ENCODE measurements at regions not wholly inside any gene's neighbourhood (a gene's known extent, or its start where the extent isn't known, plus 50 kb on each side); places are given as distances from the start of the nearest gene placed in this dataset.

- in situ Hi-C loops (cut with HindIII; ENCODE audit: low sequenced_read_pairs): no loop called here
- no peak overlapping the region for H3K4me3 ChIP-seq (ENCODE audit: low read depth, low read length)
- TF ChIP-seq CTCF (IDR thresholded peaks at IDR 0.05; ENCODE audit: low read depth, low read length): no peak
- no peak for DNase-seq (ENCODE audit: low read depth, low spot score)
These were observed 502.7 kb downstream of the EFNA5 start for GRCh38 chr5:107168086-107168485.

- H3K4me3 ChIP-seq (ENCODE audit: low read depth, low read length): no peak overlapping the region
- no peak for TF ChIP-seq CTCF (IDR thresholded peaks at IDR 0.05; ENCODE audit: low read depth, low read length)
- no peak for DNase-seq (ENCODE audit: low read depth, low spot score)
- in situ Hi-C loops (cut with HindIII; ENCODE audit: low sequenced_read_pairs): no loop called here
These were observed 505.4 kb downstream of the EFNA5 start for GRCh38 chr5:107165296-107165695.

- DNase-seq (ENCODE audit: low read depth, low spot score): no peak
- TF ChIP-seq CTCF (IDR thresholded peaks at IDR 0.05; ENCODE audit: low read depth, low read length): no peak
- in situ Hi-C loops (cut with HindIII; ENCODE audit: low sequenced_read_pairs): no loop called here
- no peak overlapping the region for H3K4me3 ChIP-seq (ENCODE audit: low read depth, low read length)
These were observed 512.9 kb downstream of the EFNA5 start for GRCh38 chr5:107157809-107158208.

- no peak for DNase-seq (ENCODE audit: low read depth, low spot score)
- no peak for TF ChIP-seq CTCF (IDR thresholded peaks at IDR 0.05; ENCODE audit: low read depth, low read length)
- in situ Hi-C loops (cut with HindIII; ENCODE audit: low sequenced_read_pairs): no loop called here
- H3K4me3 ChIP-seq (ENCODE audit: low read depth, low read length): no peak overlapping the region
These were observed 515.0 kb downstream of the EFNA5 start for GRCh38 chr5:107155707-107156106.

- in situ Hi-C loops (cut with HindIII; ENCODE audit: low sequenced_read_pairs): no loop called here
- no peak overlapping the region for H3K4me3 ChIP-seq (ENCODE audit: low read depth, low read length)
- no peak for DNase-seq (ENCODE audit: low read depth, low spot score)
- TF ChIP-seq CTCF (IDR thresholded peaks at IDR 0.05; ENCODE audit: low read depth, low read length): no peak
These were observed 516.1 kb downstream of the EFNA5 start for GRCh38 chr5:107154593-107154992.

GRCh38 chr5:107153283-107153682 is 517.5 kb downstream of the EFNA5 start:
- in situ Hi-C loops (cut with HindIII; ENCODE audit: low sequenced_read_pairs): no loop called here
- DNase-seq (ENCODE audit: low read depth, low spot score): no peak
- H3K4me3 ChIP-seq (ENCODE audit: low read depth, low read length): no peak overlapping the region
- no peak for TF ChIP-seq CTCF (IDR thresholded peaks at IDR 0.05; ENCODE audit: low read depth, low read length)
